ENCODE measurements at regions not wholly inside any gene's neighbourhood (a gene's known extent, or its start where the extent isn't known, plus 50 kb on each side); places are given as distances from the start of the nearest gene placed in this dataset.
"Not testable (repeated sequence)": the region's sequence is repeated elsewhere in the genome, so short reads cannot be mapped to it uniquely, and the experiment has no call there.

DNA sequence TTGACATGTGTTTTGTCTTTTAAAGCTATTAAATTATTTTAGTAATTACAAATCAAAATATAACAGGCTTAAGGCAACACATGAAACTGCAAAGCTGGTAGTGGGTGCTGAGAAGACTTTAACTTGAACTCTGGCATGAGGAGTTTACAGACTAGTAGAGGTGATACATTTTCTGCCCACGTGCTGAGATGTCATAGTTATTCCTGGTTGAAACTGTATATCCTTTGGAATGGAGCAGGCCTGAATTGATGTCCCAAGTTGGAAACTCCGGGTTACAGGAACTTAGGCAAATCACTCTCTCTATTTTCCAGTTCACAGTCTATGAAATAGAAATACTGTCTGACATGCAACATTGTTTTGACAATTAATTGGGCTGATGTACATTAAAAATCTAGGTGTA is 177.1 kb upstream of the NOL4 start:
- 54 to 56% (median 54%) methylated on average over 2 of the region's 2 CpGs for WGBS, 3 donors
- DNase-seq (no peak), FAIRE-seq (no peak)
- Histone ChIP-seq H3K4me1 (ENCODE audit: control insufficient read depth in 3 of 3, insufficient read depth in 2 of 3, low read depth in 1 of 3, low read length in 2 of 3) (peaks cover 0 to 9% (median 0%) of the 10 kb centered on the region in 3 donors), H3K4me3 (ENCODE audit: low read depth in 1 of 3, low read length in 3 of 3) (no peak overlapping the region), H3K36me3 (ENCODE audit: control insufficient read depth in 3 of 3, insufficient read depth in 2 of 3, low read depth in 1 of 3, low read length in 3 of 3) (no peaks in the 10 kb centered on the region), H3K27me3 (ENCODE audit: control insufficient read depth in 3 of 3, insufficient read depth in 3 of 3, low read length in 3 of 3) (no peaks in the 10 kb centered on the region), H3K27ac (ENCODE audit: low read depth in 1 of 3, low read length in 2 of 3) (no peak overlapping the region), H3K9me3 (ENCODE audit: control insufficient read depth in 2 of 2, insufficient read depth in 1 of 2, low read depth in 1 of 2, low read length in 1 of 2) (no peaks in the 10 kb centered on the region)

DNA sequence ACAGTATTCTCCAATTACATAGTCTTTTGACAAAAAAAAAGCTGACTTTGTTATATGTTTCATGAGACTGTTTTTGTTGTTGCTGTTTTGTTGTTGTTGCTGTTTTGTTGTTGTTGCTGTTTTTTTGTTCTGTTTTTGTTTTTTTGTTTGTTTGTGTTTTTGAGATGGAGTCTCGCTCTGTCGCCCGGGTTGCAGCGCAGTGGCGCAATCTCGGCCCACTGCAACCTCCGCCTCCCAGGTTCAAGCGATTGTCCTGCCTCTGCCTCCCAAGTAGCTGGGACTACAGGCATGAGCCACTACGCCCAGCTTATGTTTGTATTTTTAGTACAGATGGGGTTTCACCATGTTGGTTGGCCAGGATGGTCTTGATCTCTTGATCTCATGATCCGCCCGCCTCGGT is 182.8 kb upstream of the NOL4 start:
- not testable (repeated sequence) for H3K4me1 ChIP-seq (ENCODE audit: control insufficient read depth in 3 of 3, insufficient read depth in 2 of 3, low read depth in 1 of 3, low read length in 2 of 3); FAIRE-seq; H3K27ac ChIP-seq (ENCODE audit: low read depth in 1 of 3, low read length in 2 of 3); H3K36me3 ChIP-seq (ENCODE audit: control insufficient read depth in 3 of 3, insufficient read depth in 2 of 3, low read depth in 1 of 3, low read length in 3 of 3); H3K4me3 ChIP-seq (ENCODE audit: low read depth in 1 of 3, low read length in 3 of 3); H3K9me3 ChIP-seq (ENCODE audit: control insufficient read depth in 2 of 2, insufficient read depth in 1 of 2, low read depth in 1 of 2, low read length in 1 of 2); DNase-seq; H3K27me3 ChIP-seq (ENCODE audit: control insufficient read depth in 3 of 3, insufficient read depth in 3 of 3, low read length in 3 of 3)
- 94% methylated on average over 12 of the region's 12 CpGs for WGBS, 3 donors

DNA sequence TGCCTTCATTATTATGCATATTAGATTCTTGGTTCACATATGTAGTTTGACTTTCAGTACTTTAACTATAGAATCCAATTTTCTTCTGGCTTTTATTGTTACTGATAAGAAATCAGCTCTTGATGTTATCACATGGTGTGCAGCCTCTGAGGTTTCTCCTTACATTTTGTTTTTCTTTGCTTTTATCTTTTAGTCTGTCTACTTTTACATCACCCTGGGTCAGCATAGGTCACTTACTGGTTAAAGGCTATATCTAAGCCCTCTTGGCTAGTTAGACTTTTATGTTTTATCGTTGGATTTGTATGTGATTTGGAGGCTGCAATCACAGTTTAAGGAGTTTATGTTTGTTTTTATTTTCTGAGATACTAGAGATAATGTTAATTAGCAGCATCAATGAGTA is 187.2 kb upstream of the NOL4 start:
- no peaks in the 10 kb centered on the region for H3K9me3 ChIP-seq (ENCODE audit: control insufficient read depth in 2 of 2, insufficient read depth in 1 of 2, low read depth in 1 of 2, low read length in 1 of 2)
- FAIRE-seq = no peak
- 46 to 57% (median 56%) methylated on average over 1 of the region's 1 CpG for WGBS, 3 donors

DNA sequence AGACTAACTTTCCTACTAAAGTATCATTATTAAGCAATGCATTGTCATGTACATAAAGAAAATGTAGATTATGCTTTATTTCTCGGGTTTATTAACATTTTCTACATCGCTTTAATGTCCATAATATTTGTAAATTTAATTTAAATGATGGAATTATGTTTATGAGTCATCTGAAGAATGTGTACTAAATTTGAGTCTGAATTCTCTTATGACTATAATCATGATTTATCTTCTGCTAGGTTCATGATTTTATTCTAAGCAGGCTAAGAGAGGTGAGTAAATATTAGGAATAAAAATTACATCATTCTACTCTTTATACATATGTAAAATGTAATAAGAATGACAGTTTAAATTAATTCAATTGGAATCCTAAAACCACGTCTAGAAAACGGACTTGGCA is 206.3 kb upstream of the NOL4 start:
- WGBS, 3 donors = 72 to 76% (median 75%) methylated on average over 4 of the region's 4 CpGs
- Histone ChIP-seq H3K36me3 (ENCODE audit: control insufficient read depth in 3 of 3, insufficient read depth in 2 of 3, low read depth in 1 of 3, low read length in 3 of 3) (no peaks in the 10 kb centered on the region), H3K4me3 (ENCODE audit: low read depth in 1 of 3, low read length in 3 of 3) (no peak overlapping the region), H3K9me3 (ENCODE audit: control insufficient read depth in 2 of 2, insufficient read depth in 1 of 2, low read depth in 1 of 2, low read length in 1 of 2) (no peaks in the 10 kb centered on the region), H3K27ac (ENCODE audit: low read depth in 1 of 3, low read length in 2 of 3) (no peak overlapping the region), H3K27me3 (ENCODE audit: control insufficient read depth in 3 of 3, insufficient read depth in 3 of 3, low read length in 3 of 3) (no peaks in the 10 kb centered on the region), H3K4me1 (ENCODE audit: control insufficient read depth in 3 of 3, insufficient read depth in 2 of 3, low read depth in 1 of 3, low read length in 2 of 3) (no peaks in the 10 kb centered on the region)
- FAIRE-seq = no peak
- DNase-seq = no peak

More for the DNA sequence above, 187.2 kb upstream of the NOL4 start:
- DNase-seq = no peak
- Histone ChIP-seq H3K4me1 (ENCODE audit: control insufficient read depth in 3 of 3, insufficient read depth in 2 of 3, low read depth in 1 of 3, low read length in 2 of 3) (no peaks in the 10 kb centered on the region), H3K4me3 (ENCODE audit: low read depth in 1 of 3, low read length in 3 of 3) (no peak overlapping the region), H3K36me3 (ENCODE audit: control insufficient read depth in 3 of 3, insufficient read depth in 2 of 3, low read depth in 1 of 3, low read length in 3 of 3) (no peaks in the 10 kb centered on the region), H3K27me3 (ENCODE audit: control insufficient read depth in 3 of 3, insufficient read depth in 3 of 3, low read length in 3 of 3) (no peaks in the 10 kb centered on the region), H3K27ac (ENCODE audit: low read depth in 1 of 3, low read length in 2 of 3) (no peak overlapping the region)

DNA sequence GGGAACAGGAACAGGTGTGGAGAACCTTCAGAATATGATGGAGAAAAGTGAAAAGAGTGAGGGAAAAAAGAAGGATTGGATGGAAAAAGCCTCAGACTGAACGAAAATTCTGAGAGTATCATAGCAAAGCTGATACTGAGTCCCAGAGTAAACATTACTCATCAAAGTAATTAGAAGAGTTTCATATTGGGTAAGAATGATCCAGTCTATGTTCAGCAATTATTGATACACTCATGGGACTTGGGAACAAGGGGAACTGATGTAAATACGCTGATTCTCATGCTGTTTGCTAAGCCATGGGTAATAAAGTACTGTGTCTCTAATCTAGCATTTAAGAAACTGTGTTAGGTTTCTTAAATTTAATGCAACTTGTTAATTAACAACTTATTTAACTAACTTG is 219.9 kb upstream of the NOL4 start:
- H3K36me3 ChIP-seq (ENCODE audit: control insufficient read depth in 3 of 3, insufficient read depth in 2 of 3, low read depth in 1 of 3, low read length in 3 of 3) = no peaks in the 10 kb centered on the region
- H3K4me3 ChIP-seq (ENCODE audit: low read depth in 1 of 3, low read length in 3 of 3) = no peak overlapping the region
- no peak overlapping the region for H3K27ac ChIP-seq (ENCODE audit: low read depth in 1 of 3, low read length in 2 of 3)
- 36 to 59% (median 43%) methylated on average over 2 of the region's 2 CpGs for WGBS, 3 donors
- peaks cover 0 to 4% of the 10 kb centered on the region in 2 donors for H3K9me3 ChIP-seq (ENCODE audit: control insufficient read depth in 2 of 2, insufficient read depth in 1 of 2, low read depth in 1 of 2, low read length in 1 of 2)
- H3K27me3 ChIP-seq (ENCODE audit: control insufficient read depth in 3 of 3, insufficient read depth in 3 of 3, low read length in 3 of 3) = no peaks in the 10 kb centered on the region
- FAIRE-seq (no peak), DNase-seq (no peak)
- H3K4me1 ChIP-seq (ENCODE audit: control insufficient read depth in 3 of 3, insufficient read depth in 2 of 3, low read depth in 1 of 3, low read length in 2 of 3) = no peaks in the 10 kb centered on the region

DNA sequence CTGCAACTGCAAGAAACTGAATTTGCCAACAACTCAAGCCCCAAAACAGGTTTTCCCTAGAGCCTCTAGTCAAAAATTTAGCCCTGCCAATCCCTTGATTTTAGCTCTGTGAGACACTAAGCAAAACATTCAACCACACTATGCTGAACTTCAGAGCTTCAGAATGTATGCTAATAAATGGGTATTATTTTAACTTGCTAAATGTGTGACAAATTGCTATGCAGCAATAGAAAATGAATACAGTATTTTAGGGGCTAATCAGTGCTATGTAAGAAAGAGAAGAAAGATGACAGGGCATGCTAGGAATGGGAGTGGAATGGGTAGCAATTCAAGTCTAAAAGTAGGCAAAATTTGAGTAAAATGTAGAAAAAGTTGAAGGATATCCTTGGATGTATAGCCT is 223.9 kb upstream of the NOL4 start:
- Histone ChIP-seq H3K27ac (ENCODE audit: low read depth in 1 of 3, low read length in 2 of 3) (no peak overlapping the region), H3K9me3 (ENCODE audit: control insufficient read depth in 2 of 2, insufficient read depth in 1 of 2, low read depth in 1 of 2, low read length in 1 of 2) (no peaks in the 10 kb centered on the region), H3K36me3 (ENCODE audit: control insufficient read depth in 3 of 3, insufficient read depth in 2 of 3, low read depth in 1 of 3, low read length in 3 of 3) (no peaks in the 10 kb centered on the region), H3K4me3 (ENCODE audit: low read depth in 1 of 3, low read length in 3 of 3) (no peak overlapping the region), H3K27me3 (ENCODE audit: control insufficient read depth in 3 of 3, insufficient read depth in 3 of 3, low read length in 3 of 3) (no peaks in the 10 kb centered on the region), H3K4me1 (ENCODE audit: control insufficient read depth in 3 of 3, insufficient read depth in 2 of 3, low read depth in 1 of 3, low read length in 2 of 3) (no peaks in the 10 kb centered on the region)
- no peak for DNase-seq
- FAIRE-seq = no peak

DNA sequence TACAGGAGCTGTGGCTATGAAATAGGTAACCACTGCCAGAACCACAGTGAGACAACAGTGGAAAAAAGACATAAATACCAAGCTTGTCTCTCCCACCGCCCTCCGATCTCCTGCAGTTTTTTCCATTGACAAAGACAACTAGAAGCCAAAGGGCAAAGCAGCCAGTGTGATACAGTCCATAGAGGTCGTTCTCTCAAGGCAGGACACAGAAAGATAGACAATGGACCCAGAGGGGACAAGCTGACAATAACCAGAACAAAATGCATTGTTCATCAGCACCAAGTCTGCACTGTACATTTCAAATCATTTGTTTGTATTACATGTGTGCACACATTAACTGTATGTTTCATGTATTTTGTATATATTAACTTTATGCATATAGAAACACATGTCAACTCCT is 233.0 kb upstream of the NOL4 start:
- FAIRE-seq = no peak
- Histone ChIP-seq H3K4me3 (ENCODE audit: low read depth in 1 of 3, low read length in 3 of 3) (no peak overlapping the region), H3K9me3 (ENCODE audit: control insufficient read depth in 2 of 2, insufficient read depth in 1 of 2, low read depth in 1 of 2, low read length in 1 of 2) (peaks cover 0 to 2% of the 10 kb centered on the region in 2 donors), H3K27ac (ENCODE audit: low read depth in 1 of 3, low read length in 2 of 3) (no peak overlapping the region), H3K4me1 (ENCODE audit: control insufficient read depth in 3 of 3, insufficient read depth in 2 of 3, low read depth in 1 of 3, low read length in 2 of 3) (no peaks in the 10 kb centered on the region), H3K27me3 (ENCODE audit: control insufficient read depth in 3 of 3, insufficient read depth in 3 of 3, low read length in 3 of 3) (no peaks in the 10 kb centered on the region), H3K36me3 (ENCODE audit: control insufficient read depth in 3 of 3, insufficient read depth in 2 of 3, low read depth in 1 of 3, low read length in 3 of 3) (no peaks in the 10 kb centered on the region)
- WGBS, 3 donors = 71 to 82% (median 76%) methylated on average over 3 of the region's 3 CpGs
- DNase-seq = no peak

DNA sequence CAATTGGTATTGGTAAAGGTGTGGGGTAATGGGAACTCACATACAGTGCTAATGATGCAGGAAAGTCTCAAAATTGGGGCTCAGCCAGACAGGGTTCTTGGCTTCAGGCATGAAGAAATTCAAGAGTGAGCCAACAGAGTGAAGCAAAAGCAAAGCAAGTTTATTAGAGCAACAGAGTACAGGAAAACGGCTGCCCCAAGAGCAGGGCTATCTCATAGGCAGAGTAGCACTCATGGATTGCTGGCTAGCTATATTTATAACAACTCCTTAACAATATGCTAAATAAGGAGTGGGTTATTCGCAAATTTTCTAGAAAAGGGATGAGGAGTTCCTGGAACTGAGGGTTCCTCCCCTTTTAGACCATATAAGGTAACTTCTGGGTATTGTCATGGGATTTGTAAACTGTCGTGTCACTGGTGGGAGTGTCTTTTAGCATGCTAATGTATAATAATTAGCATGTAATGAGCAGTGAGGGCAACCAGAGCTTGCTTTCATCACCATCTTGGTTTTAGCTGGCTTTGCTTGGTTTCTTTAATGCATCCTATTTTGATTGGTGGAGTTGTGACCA is 233.8 kb upstream of the NOL4 start:
- WGBS, 3 donors = 60 to 72% (median 64%) methylated on average over 3 of the region's 3 CpGs
- FAIRE-seq = no peak

DNA sequence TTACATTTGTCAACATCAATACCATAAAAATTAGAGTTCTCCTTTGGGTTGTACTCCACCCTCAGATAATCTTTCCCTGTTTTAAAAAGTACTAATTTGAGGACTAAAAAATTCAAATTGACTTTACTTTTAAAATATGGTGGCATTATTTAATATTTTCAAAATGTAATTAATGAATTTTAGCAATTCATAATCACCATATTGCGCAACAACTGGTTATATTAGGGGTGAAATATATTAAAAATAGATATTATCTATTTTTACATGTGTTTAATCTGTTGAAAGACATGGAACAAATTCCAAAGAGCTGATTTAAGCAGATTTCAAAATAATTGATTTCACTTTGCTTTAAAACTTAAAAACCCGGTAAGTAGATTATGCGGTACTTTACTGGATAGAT is 236.6 kb upstream of the NOL4 start:
- Histone ChIP-seq H3K4me3 (ENCODE audit: low read depth in 1 of 3, low read length in 3 of 3) (no peak overlapping the region), H3K4me1 (ENCODE audit: control insufficient read depth in 3 of 3, insufficient read depth in 2 of 3, low read depth in 1 of 3, low read length in 2 of 3) (no peaks in the 10 kb centered on the region), H3K27ac (ENCODE audit: low read depth in 1 of 3, low read length in 2 of 3) (no peak overlapping the region), H3K36me3 (ENCODE audit: control insufficient read depth in 3 of 3, insufficient read depth in 2 of 3, low read depth in 1 of 3, low read length in 3 of 3) (no peaks in the 10 kb centered on the region), H3K9me3 (ENCODE audit: control insufficient read depth in 2 of 2, insufficient read depth in 1 of 2, low read depth in 1 of 2, low read length in 1 of 2) (peaks cover 0 to 2% of the 10 kb centered on the region in 2 donors), H3K27me3 (ENCODE audit: control insufficient read depth in 3 of 3, insufficient read depth in 3 of 3, low read length in 3 of 3) (no peaks in the 10 kb centered on the region)
- DNase-seq = no peak
- FAIRE-seq = no peak
- WGBS, 3 donors = 70 to 87% (median 84%) methylated on average over 3 of the region's 3 CpGs

More for the DNA sequence above, 233.8 kb upstream of the NOL4 start:
- no peak for DNase-seq
- H3K27me3 ChIP-seq (ENCODE audit: control insufficient read depth in 3 of 3, insufficient read depth in 3 of 3, low read length in 3 of 3) = no peaks in the 10 kb centered on the region
- no peak overlapping the region for H3K4me3 ChIP-seq (ENCODE audit: low read depth in 1 of 3, low read length in 3 of 3)
- H3K36me3 ChIP-seq (ENCODE audit: control insufficient read depth in 3 of 3, insufficient read depth in 2 of 3, low read depth in 1 of 3, low read length in 3 of 3) = no peaks in the 10 kb centered on the region
- H3K27ac ChIP-seq (ENCODE audit: low read depth in 1 of 3, low read length in 2 of 3) = no peak overlapping the region
- peaks cover 0 to 2% of the 10 kb centered on the region in 2 donors for H3K9me3 ChIP-seq (ENCODE audit: control insufficient read depth in 2 of 2, insufficient read depth in 1 of 2, low read depth in 1 of 2, low read length in 1 of 2)
- H3K4me1 ChIP-seq (ENCODE audit: control insufficient read depth in 3 of 3, insufficient read depth in 2 of 3, low read depth in 1 of 3, low read length in 2 of 3) = no peaks in the 10 kb centered on the region

All from small intestine (tissue), 7 donors.